Ectodermal cell (in vitro differentiated cells): ENCODE measurements at regions not wholly inside any gene's neighbourhood (a gene's known extent, or its start where the extent isn't known, plus 50 kb on each side); places are given as distances from the start of the nearest gene placed in this dataset.

Source experiments
- H3K27ac ChIP-seq: 2 replicates; pipeline ENCODE4 v1.7.0; 2013; ENCODE audit warnings: mild to moderate bottlenecking, low read depth, low read length; ENCODE audit not compliant: insufficient read depth, poor library complexity, severe bottlenecking
- H3K27me3 ChIP-seq: 2 replicates; pipeline ENCODE4 v1.7.0; 2013; ENCODE audit warnings: mild to moderate bottlenecking, low read length; ENCODE audit not compliant: insufficient read depth, control insufficient read depth, poor library complexity, severe bottlenecking
- H3K36me3 ChIP-seq: one replicate; pipeline ENCODE4 v1.7.0; 2013; ENCODE audit warnings: low read length; ENCODE audit not compliant: control insufficient read depth, insufficient read depth
- H3K4me1 ChIP-seq: one replicate; pipeline ENCODE4 v1.7.0; 2013; ENCODE audit warnings: low read length; ENCODE audit not compliant: control insufficient read depth, insufficient read depth
- H3K4me3 ChIP-seq: 2 replicates; pipeline ENCODE4 v1.7.0; 2013; ENCODE audit warnings: low read depth, low read length, control low read depth; ENCODE audit not compliant: insufficient read depth
- H3K9me3 ChIP-seq: 2 replicates; pipeline ENCODE4 v1.7.0; 2013; ENCODE audit warnings: mild to moderate bottlenecking, low read length, moderate library complexity; ENCODE audit not compliant: control insufficient read depth
- WGBS, 2 experiments: methylation state at CpG; one replicate each; pipeline ENCODE4 v1.1.7; 2013; ENCODE audit warnings: missing lambda C conversion rate in 2 of 2; 5-methylcytosine and 5-hydroxymethylcytosine counted together

DNA sequence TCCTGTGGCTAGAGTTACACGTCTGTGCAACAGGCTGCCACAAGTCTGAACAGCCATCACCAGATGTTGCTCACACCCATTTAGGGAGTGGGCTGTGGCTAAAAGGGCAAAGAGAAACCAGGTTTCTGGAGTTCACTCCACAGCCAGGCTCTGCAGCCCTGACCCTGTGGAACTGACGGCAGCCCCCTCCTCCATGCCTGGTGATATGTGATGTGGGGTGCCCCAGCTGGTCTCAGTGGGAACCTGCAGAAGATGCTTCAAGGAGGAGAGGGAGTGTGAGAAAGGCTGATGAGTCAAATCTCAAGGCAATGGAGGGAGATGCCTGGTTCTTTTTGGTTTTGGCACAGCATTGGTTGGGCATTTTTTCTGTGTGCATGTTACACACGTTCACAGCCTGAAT, 130.6 kb downstream of the TPRA1 start:
- H3K36me3 ChIP-seq, result no peaks in the 10 kb centered on the region
- 81% methylated on average over 3 of the region's 3 CpGs for WGBS, 2 experiments
- H3K27ac ChIP-seq, result no peak overlapping the region
- H3K4me1 ChIP-seq, result peaks cover 35% of the 10 kb centered on the region
- H3K4me3 ChIP-seq, result no peak overlapping the region
- H3K27me3 ChIP-seq, result peaks cover 36% of the 10 kb centered on the region
- H3K9me3 ChIP-seq, result no peaks in the 10 kb centered on the region

DNA sequence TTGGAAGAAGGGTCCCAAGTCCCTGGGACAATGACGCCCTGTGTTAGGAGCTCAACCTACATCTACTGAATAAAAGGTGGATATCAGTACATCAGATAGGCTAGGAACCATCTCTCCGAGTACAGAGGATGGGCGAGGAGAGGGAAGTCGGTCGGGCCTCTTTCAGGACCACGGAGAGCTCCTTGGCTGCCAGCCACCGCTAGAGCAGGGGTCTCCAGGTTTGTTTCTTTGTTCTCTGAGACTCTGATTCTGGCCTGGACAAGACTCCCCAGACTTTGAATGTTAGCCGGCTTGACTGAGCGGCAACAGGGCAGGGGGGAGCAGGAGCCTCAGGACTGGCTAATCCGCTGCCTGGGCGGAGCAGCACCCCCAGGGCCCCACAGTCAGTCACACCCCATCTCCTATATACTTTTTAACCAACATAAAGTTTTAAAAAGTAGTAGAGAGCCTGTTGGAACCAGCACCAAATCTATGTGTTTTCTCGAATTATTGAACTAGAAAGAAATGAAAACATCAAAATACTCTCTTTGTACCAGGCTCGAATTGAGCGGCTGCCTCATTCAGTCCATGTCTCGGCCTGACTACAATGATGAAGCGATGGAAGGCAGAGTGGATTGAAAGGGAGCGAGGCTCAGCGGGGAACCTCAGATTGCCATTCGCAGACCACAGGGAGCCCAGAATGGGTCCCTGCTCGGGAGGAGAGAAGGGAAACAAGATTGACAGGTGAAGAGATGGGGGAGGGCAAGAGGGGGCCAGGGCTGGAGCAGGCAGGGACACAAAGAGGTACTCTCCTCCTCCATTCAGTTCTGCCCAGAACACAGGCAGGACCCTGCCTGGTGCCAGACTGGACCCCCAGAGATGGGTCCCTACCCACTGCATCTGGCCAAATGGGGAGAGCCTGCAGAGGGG, 131.6 kb downstream of the TPRA1 start:
- Histone ChIP-seq H3K27ac (no peak overlapping the region), H3K27me3 (peaks cover 45% of the 10 kb centered on the region)
- WGBS, 2 experiments, result 17 to 18% methylated on average over 20 of the region's 20 CpGs

DNA sequence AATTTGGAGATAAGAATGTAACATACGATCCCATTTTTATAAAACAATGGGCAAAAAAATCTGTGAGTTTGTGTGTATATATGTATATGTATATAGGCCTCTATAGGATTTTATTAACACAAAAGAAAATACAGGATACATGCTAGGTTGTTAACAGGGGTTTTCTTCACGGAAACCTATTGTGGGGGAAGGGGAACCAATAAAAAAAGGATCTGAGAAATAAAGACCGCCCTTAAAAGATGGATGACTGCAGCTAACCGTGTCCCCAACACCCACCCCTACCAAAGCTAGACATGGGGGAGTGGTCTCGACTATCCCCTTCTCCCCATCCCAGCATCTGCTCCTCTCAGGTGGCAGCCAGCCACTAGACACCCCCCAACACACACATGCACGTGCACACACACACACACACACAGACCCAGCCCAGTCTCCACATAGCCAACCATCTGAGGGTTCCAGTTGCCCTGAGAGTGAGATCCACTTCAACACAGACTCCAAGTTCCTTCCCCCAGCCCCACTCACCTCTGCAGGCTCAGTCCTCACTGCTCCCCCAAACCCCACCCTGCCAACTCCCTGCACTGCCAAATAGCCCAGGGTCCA, 132.9 kb downstream of the TPRA1 start:
- no peak overlapping the region for H3K4me3 ChIP-seq
- H3K4me1 ChIP-seq, result peaks cover 38% of the 10 kb centered on the region
- 66 to 85% methylated on average over 4 to 5 of the region's 6 CpGs for WGBS, 2 experiments
- H3K27ac ChIP-seq, result no peak overlapping the region
- H3K27me3 ChIP-seq, result peaks cover 54% of the 10 kb centered on the region
- no peaks in the 10 kb centered on the region for H3K9me3 ChIP-seq
- no peaks in the 10 kb centered on the region for H3K36me3 ChIP-seq

More for the DNA sequence above, 131.6 kb downstream of the TPRA1 start:
- Histone ChIP-seq H3K4me3 (no peak overlapping the region), H3K36me3 (no peaks in the 10 kb centered on the region), H3K9me3 (no peaks in the 10 kb centered on the region), H3K4me1 (peaks cover 35% of the 10 kb centered on the region)

DNA sequence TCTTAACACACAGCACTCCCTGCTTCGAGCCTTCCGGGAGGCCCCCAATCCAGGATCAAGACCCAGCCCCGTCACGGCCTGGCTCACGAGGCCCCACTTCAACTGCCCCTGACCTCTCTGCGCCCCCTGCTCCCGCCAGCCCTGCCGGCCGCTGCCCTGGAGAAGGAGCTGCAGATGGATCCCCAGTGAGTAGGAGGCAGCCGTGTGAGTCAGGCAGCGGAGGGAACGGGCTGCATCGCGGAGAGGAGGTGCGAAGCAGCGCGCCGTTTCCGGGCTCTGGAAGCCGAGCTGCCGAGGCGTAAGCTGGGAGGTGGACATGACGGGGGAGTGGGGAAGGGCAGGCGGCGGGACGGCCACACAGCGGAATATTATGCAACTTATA, 133.4 kb downstream of the TPRA1 start:
- WGBS, 2 experiments, result 4 to 5% methylated on average over 24 to 26 of the region's 27 CpGs
- Histone ChIP-seq H3K27me3 (peaks cover 54% of the 10 kb centered on the region), H3K4me3 (no peak overlapping the region), H3K9me3 (no peaks in the 10 kb centered on the region), H3K36me3 (no peaks in the 10 kb centered on the region), H3K27ac (no peak overlapping the region), H3K4me1 (peaks cover 40% of the 10 kb centered on the region)

DNA sequence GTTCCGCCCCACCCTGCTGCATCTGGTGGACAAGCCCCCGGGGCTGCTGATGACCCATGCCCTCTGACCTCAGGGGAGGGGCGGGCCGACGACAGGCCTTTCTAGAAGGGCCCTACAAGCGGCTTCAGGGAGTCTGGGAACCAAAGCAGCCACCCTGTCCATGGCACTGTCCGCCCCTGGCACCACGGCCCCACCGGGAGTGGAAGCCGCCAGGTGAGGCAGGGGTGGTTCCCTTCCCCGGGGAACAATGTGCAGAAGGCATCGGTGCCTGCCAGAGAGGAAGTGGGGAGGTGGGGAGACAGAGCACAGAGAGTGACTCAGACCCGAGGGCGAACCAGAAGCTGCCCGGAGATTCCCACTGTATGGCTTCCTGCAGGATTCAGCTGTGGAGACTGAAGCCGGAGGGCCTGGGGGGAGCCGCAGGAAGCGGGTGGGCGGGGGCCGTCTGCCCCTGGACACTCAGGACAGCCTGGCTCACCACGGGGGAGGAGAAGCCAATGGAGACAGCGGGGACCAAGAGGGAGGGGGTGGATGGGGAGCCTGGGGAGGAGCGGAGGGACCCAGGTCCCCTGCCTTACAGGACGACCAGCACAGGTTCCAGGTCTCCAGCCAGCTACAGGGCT, 134.0 kb downstream of the TPRA1 start:
- H3K9me3 ChIP-seq, result no peaks in the 10 kb centered on the region
- H3K4me1 ChIP-seq, result peaks cover 42% of the 10 kb centered on the region
- WGBS, 2 experiments, result 7 to 9% methylated on average over 24 of the region's 24 CpGs
- no peak overlapping the region for H3K4me3 ChIP-seq
- no peaks in the 10 kb centered on the region for H3K36me3 ChIP-seq
- H3K27ac ChIP-seq, result no peak overlapping the region
- H3K27me3 ChIP-seq, result peaks cover 54% of the 10 kb centered on the region

DNA sequence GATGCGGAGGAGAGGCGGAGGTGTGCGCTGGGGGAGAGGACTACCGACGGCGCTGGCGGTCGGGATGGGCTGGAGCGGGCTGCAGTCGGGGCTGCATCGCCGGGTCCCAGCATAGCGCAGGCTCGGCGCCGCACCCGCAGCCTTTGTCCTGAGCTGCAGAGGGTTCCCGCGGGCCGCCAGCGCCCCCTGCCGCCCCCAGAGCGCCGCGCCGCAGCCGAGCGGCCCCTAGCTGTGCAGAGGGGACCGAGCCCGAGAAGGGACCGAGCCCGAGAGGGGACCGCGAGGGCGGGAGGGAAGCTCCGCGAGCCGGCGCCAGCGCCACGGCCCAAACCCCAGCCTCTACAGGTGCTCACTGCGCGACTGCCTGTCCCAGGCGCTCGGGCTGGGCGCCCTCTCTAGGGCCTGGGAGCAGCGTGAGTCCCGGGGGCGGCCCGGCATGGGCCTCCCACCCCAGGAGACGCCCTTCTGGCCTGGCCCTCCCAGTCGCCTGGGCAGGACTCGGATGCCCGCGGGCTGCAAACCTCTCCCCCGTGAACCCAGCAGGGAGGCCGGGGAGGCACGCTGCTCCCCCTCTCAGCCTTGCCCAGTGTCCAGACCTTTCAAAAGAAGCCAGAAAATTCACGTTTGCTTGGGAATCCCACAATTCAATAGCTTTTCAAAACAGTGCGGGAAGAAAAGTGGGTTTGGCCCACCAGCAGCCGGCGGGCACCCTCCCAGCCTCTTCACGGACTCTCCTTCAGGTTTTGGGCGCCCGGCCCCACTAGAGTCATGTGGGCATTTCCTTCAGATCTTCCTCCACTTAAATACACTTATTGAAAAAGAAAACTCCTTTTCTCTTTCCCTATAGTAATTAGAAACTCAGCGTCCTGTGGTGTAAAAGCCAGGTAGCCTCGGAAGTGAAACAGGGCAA, 134.7 kb downstream of the TPRA1 start:
- 2% methylated on average over 67 of the region's 67 CpGs for WGBS, 2 experiments
- Histone ChIP-seq H3K36me3 (no peaks in the 10 kb centered on the region), H3K27ac (no peak overlapping the region), H3K4me3 (peak overlapping the region; percentile 30), H3K9me3 (no peaks in the 10 kb centered on the region), H3K27me3 (peaks cover 54% of the 10 kb centered on the region), H3K4me1 (peaks cover 38% of the 10 kb centered on the region)

DNA sequence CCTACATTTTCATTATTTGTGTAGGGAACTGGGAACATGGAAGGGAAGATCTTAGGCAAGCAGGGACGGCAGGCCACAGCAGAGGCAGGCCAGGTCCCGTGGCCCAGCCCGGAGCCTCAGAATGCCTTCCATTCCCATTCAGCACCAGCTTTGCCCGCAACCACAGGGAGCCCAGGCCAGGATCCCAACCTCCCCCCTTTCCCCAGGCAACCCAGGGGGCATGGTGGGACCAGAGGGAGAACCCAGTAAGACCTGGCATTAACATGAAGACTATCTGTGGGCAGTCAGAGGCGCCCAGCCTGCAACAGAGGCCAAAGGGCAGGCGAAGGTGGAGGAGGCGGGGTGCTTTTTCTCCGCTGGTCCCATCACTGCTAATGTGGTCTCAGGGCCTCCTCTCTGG, 135.6 kb downstream of the TPRA1 start:
- 84 to 86% methylated on average over 8 of the region's 8 CpGs for WGBS, 2 experiments

DNA sequence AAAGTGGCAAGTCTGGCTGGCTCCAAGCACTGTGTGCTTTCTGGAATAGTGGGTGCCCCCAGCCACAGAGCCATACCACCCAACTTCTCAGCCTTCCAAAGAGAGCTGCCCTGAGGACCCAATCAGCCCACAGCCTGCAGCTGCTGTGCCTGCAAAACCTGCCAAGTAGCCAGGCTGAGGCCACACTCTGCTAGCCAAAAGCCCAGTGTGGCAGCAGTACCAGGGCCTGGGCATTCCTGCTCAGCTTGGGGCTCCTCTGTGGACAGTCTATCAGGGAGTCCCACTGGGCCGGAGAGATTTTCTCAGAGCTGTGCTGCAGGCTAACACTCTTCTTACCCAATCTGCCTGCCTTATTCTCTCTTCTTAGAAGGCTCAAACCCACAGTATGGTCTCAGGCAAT, 136.5 kb downstream of the TPRA1 start:
- no peak overlapping the region for H3K4me3 ChIP-seq
- no peaks in the 10 kb centered on the region for H3K36me3 ChIP-seq
- WGBS, 2 experiments, result 93 to 96% methylated on average over 1 of the region's 1 CpG
- peaks cover 54% of the 10 kb centered on the region for H3K27me3 ChIP-seq
- no peak overlapping the region for H3K27ac ChIP-seq
- peaks cover 27% of the 10 kb centered on the region for H3K4me1 ChIP-seq
- H3K9me3 ChIP-seq, result no peaks in the 10 kb centered on the region

More for the DNA sequence above, 135.6 kb downstream of the TPRA1 start:
- Histone ChIP-seq H3K36me3 (no peaks in the 10 kb centered on the region), H3K4me1 (peaks cover 36% of the 10 kb centered on the region), H3K27me3 (peaks cover 54% of the 10 kb centered on the region), H3K9me3 (no peaks in the 10 kb centered on the region), H3K4me3 (no peak overlapping the region), H3K27ac (no peak overlapping the region)

DNA sequence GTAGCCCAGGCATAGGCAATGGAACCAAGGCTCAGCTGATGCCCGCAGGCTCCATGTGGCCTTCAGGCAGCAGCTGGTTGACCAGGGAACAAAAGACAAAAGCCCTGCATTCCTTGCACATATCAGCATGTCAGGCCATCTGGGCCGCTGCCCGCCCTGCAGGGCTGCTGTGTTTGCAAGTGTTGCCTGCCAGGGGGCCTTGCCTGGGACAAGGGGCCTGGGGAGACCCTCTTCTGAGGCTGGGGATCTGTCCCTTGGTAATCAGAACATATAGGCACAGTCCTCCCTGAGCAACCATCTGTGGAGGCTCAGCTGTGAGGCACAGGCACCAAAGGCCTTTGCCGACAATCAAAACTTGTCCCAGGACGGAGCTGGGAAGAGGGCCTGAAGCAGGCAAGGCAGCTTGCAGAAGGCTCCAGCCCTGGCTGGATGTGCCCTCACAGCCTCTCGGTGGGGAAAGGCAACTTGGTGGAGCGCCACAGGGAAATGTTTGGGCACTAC, 138.2 kb downstream of the TPRA1 start:
- H3K4me3 ChIP-seq, result no peak overlapping the region
- no peaks in the 10 kb centered on the region for H3K9me3 ChIP-seq
- H3K4me1 ChIP-seq, result peaks cover 24% of the 10 kb centered on the region
- no peaks in the 10 kb centered on the region for H3K36me3 ChIP-seq
- peaks cover 42% of the 10 kb centered on the region for H3K27me3 ChIP-seq
- 43 to 44% methylated on average over 7 of the region's 7 CpGs for WGBS, 2 experiments
- H3K27ac ChIP-seq, result peak overlapping the region; percentile 38
